ENCODE measurements at regions not wholly inside any gene's neighbourhood (a gene's known extent, or its start where the extent isn't known, plus 50 kb on each side); places are given as distances from the start of the nearest gene placed in this dataset.

DNA sequence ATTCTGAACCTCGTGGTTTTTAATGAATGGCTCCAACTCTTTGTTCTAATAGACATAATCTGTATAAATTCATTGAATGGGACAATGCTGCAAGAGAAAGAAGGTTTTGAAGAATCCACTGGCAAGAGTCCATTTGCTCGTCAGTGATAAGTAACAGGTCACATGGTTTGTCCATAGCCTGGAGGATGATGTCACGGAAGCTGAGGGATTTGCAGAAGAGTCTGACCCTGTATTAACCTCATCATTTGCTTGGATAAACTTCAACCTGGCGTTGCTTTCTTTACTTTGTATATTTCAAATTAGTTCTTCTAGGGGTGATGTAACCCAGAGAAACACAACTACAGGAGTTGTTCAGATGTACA, 197.4 kb downstream of the GAS1 start:
- Mint-ChIP-seq H3K4me1 (ENCODE audit: low read depth) (no peaks in the 10 kb centered on the region), H3K4me3 (no peak overlapping the region), H3K9me3 (no peaks in the 10 kb centered on the region), H3K27me3 (no peaks in the 10 kb centered on the region), H3K27ac (no peak overlapping the region), H3K36me3 (ENCODE audit: low read depth) (no peaks in the 10 kb centered on the region)

DNA sequence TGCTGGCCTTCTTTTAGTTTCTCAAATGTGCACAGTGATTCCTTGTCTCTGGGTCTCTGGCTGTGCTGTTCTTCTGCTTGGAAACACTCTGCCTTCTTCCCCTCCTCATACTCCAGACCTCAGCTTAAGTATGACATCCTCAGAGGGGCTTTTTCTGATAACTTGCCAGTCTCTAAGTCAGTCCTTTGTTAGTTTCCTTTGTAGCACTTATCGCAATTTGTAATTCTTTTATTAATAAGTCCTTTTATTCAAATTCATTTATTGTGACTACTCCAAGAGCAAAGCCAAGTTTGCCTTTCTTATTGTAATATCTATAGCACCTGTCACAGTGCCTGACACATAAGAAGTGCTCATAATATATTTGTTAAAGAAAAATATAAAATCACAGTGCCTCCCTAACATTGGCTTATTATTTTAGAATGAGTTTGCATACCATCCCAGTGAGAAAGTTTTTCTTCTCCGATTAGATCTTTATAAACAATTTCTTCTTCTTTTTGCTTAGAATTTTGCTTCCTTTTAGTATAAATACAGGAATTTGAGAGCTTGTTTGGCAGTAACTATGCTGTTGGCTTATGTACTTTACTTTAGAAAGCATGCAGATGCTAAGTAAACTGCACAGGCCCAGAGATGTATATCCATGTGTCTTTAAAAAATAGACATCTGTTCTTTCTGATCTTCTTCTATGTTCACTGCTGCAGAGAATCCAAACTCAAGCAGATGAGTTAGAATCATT, 198.0 kb downstream of the GAS1 start:
- no peaks in the 10 kb centered on the region for H3K9me3 Mint-ChIP-seq
- H3K27me3 Mint-ChIP-seq = no peaks in the 10 kb centered on the region
- H3K4me3 Mint-ChIP-seq = no peak overlapping the region
- H3K36me3 Mint-ChIP-seq (ENCODE audit: low read depth) = no peaks in the 10 kb centered on the region
- H3K27ac Mint-ChIP-seq = no peak overlapping the region
- H3K4me1 Mint-ChIP-seq (ENCODE audit: low read depth) = no peaks in the 10 kb centered on the region

DNA sequence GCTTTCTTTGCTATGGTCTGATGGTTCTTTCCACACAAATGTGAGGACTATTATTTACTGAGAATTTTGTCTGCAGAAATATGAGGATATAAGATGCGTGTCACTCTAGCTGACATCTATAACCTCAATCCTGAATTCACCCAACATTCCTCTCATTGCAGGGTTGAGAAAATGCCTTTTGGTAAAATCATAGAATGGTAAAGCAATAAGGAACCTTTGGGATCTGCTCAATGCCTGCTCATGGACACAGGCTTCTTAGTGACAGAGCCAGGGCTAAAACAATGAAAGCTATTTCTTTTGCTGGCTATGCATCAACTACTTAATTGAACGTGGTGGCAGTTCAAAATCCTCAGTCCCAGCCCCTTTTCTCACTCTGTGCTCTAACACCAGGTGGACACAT, 199.6 kb downstream of the GAS1 start:
- Mint-ChIP-seq H3K4me3 (no peak overlapping the region), H3K4me1 (ENCODE audit: low read depth) (no peaks in the 10 kb centered on the region), H3K27me3 (no peaks in the 10 kb centered on the region), H3K9me3 (no peaks in the 10 kb centered on the region), H3K27ac (no peak overlapping the region), H3K36me3 (ENCODE audit: low read depth) (no peaks in the 10 kb centered on the region)

DNA sequence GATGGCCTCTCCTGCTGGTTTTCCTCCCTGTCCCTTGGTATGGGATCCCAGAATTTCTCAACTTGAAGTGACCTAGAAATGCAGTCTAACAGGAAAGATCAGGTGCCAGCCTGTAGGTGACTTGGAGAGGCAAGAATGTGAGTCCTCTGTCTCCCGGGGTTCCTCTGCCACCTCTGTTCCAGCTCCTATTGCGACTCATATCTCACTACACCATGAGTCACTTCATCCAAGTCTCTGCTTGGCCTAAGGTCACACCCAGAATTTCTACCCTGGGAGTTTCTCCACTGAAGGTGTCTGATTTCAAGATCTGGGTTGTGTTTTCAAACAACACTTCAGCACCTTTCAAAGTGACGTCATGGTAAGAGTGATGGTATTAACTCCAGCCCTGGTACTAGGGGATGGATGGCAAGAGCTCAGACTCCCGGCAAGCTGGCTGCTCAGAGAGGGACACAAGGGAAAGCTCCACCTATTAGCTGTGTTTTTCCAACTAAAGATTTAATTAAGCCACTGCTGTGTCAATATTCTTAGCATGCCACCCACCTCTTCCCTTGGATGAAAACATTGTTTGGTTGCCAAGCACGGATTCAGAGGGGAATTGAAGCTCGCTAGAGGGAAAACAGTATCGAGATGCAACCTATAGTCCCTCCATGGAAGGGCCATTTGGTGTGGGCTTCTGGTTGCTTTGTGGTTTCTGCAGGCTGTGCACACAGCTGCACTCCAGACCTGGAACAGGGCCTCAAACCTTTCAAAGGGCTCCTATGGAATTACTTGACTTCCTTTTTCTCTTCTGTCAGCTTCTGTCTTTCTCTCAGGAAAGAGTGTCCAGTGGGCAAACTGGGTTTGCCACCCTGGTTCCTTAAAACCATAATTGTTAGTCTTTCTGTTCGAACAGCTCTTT, 205.7 kb downstream of the GAS1 start:
- H3K4me3 Mint-ChIP-seq = no peak overlapping the region

DNA sequence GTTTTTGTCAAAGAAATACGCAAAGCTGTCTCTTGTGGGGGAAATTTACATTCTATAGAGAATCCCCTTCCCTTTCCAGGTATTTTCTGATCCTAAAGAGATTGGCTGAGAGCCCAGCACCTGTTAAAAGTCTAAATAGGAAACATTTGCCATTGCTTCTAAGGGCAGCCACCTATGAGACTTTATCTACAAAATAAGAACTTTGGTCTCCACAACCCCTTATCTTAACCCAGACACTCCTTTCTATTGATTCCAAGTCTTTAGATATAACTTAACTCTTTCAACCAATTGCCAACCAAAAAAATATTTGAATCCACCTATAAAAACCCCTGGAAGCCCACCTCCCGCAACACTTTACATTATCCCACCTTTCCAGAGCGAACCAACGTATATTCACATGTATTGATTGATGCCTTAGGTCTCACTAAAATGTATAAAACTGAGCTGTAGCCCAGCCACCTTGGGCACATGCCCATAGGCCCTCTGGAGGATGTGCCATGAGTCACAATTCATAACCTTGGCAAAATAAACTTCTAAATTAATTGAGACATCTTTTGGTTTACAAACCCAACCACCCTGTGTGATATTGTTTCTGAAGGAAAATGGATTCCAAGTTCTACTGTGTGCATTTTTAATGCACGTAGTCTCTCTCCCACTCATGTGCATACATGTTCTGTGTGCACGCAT, 211.4 kb downstream of the GAS1 start:
- Mint-ChIP-seq H3K4me1 (ENCODE audit: low read depth) (no peaks in the 10 kb centered on the region), H3K36me3 (ENCODE audit: low read depth) (no peaks in the 10 kb centered on the region)

More for the DNA sequence above, 205.7 kb downstream of the GAS1 start:
- Mint-ChIP-seq H3K36me3 (ENCODE audit: low read depth) (no peaks in the 10 kb centered on the region), H3K27ac (no peak overlapping the region), H3K27me3 (no peaks in the 10 kb centered on the region), H3K4me1 (ENCODE audit: low read depth) (no peaks in the 10 kb centered on the region), H3K9me3 (no peaks in the 10 kb centered on the region)

DNA sequence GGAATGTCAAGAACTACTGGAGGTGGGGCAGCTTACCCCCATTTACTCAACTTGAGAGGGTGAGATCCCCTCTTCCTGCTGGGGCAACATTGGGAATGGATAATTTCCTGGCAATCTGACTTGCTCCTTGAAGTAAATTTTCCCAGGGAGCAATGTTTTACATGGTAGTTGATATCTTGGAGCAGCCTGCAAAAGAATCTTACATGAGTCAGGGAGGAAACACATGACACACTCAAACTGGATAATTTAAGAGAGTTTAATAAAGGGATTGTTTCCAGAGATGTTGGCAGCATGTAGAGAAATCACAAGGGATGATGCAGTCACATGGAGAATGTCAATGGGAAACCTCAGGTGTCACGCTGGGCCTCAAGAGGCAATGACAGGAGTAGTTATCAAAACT, 212.5 kb downstream of the GAS1 start:
- H3K27ac Mint-ChIP-seq = no peak overlapping the region
- H3K36me3 Mint-ChIP-seq (ENCODE audit: low read depth) = no peaks in the 10 kb centered on the region
- no peak overlapping the region for H3K4me3 Mint-ChIP-seq
- no peaks in the 10 kb centered on the region for H3K9me3 Mint-ChIP-seq
- no peaks in the 10 kb centered on the region for H3K4me1 Mint-ChIP-seq (ENCODE audit: low read depth)
- H3K27me3 Mint-ChIP-seq = no peaks in the 10 kb centered on the region

More for the DNA sequence above, 211.4 kb downstream of the GAS1 start:
- no peak overlapping the region for H3K27ac Mint-ChIP-seq
- H3K27me3 Mint-ChIP-seq = no peaks in the 10 kb centered on the region
- H3K4me3 Mint-ChIP-seq = no peak overlapping the region
- no peaks in the 10 kb centered on the region for H3K9me3 Mint-ChIP-seq

DNA sequence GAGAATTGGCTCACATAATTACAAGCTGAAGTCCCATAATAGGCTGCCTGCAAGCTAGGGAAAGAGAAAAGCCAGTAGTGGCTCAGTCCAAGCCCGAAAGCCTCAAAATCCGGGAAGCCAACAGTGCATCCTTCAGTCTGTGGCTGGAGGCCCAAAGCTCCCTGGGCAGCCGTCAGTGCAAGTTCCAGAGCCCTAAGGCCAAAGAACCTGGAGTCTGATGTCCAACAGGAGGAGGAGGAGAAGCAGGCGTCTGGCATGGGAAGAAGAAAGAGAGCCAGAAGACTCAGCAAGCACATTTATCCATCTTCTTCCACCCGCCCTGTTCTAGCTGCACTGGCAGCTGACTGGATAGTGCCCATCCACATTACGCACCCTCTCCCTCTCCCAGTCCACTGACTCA, 213.4 kb downstream of the GAS1 start:
- Mint-ChIP-seq H3K4me3 (no peak overlapping the region), H3K36me3 (ENCODE audit: low read depth) (no peaks in the 10 kb centered on the region), H3K27me3 (no peaks in the 10 kb centered on the region), H3K4me1 (ENCODE audit: low read depth) (no peaks in the 10 kb centered on the region), H3K27ac (no peak overlapping the region), H3K9me3 (no peaks in the 10 kb centered on the region)

DNA sequence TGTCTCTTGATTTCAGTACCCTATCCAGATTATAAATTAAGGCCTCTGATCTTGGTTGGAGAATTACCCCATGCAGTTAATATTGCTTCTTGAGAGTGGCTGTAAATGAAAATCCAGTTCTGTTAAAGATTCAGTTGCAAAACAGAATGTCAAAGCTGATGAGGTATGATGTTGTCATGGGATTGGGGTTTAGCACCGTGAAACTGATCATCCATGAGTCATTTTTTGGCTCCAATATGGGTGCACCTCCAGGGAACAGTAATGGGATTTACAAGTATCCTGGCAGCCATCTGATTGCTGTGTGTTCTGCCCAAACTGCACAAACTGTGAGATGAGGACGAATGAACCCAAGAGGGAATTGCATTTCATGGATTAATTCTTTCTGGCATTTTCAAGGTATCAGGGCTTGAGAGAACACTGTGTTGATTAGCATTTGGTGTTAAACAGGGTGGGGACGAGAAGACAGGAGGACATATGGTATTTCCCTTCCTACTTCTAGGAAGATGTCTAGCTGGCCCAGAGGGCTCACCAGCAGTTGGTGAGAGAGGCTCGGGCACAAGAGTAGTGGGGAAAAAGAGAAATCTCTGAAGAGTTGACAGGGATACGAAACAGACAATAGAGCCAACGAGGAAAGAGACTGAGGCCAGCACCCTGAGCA, 214.7 kb downstream of the GAS1 start:
- no peaks in the 10 kb centered on the region for H3K4me1 Mint-ChIP-seq (ENCODE audit: low read depth)
- H3K27me3 Mint-ChIP-seq = peaks cover 3% of the 10 kb centered on the region
- H3K36me3 Mint-ChIP-seq (ENCODE audit: low read depth) = no peaks in the 10 kb centered on the region
- H3K4me3 Mint-ChIP-seq = no peak overlapping the region
- no peak overlapping the region for H3K27ac Mint-ChIP-seq
- no peaks in the 10 kb centered on the region for H3K9me3 Mint-ChIP-seq

DNA sequence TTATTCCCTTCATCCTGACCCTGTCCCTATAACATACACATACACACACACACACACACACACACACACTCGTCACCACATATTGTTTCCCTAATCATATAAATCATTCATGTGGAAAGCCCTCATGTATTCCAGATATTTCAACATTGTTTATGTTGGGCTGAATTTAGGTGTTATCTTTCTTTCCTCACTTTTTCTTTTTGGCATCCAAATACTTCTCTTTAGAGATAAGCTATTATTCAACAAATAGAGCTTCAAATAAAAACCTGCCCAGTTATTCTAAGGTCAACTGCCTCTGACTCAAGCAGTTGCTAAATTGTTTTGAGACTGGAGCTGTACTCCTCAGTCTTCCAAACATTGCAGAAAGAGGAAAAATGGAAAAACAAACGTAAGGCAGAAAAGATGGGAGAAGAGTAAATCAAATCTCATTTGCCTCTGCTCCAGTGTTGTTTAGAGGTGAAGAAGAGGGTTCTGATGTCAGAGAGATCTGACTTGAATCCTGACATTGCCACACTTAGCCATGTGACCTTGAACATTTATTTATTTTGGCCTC, 215.7 kb downstream of the GAS1 start:
- no peaks in the 10 kb centered on the region for H3K4me1 Mint-ChIP-seq (ENCODE audit: low read depth)
- no peaks in the 10 kb centered on the region for H3K36me3 Mint-ChIP-seq (ENCODE audit: low read depth)
- H3K9me3 Mint-ChIP-seq = no peaks in the 10 kb centered on the region
- H3K4me3 Mint-ChIP-seq = no peak overlapping the region
- peaks cover 3% of the 10 kb centered on the region for H3K27me3 Mint-ChIP-seq
- H3K27ac Mint-ChIP-seq = no peak overlapping the region

DNA sequence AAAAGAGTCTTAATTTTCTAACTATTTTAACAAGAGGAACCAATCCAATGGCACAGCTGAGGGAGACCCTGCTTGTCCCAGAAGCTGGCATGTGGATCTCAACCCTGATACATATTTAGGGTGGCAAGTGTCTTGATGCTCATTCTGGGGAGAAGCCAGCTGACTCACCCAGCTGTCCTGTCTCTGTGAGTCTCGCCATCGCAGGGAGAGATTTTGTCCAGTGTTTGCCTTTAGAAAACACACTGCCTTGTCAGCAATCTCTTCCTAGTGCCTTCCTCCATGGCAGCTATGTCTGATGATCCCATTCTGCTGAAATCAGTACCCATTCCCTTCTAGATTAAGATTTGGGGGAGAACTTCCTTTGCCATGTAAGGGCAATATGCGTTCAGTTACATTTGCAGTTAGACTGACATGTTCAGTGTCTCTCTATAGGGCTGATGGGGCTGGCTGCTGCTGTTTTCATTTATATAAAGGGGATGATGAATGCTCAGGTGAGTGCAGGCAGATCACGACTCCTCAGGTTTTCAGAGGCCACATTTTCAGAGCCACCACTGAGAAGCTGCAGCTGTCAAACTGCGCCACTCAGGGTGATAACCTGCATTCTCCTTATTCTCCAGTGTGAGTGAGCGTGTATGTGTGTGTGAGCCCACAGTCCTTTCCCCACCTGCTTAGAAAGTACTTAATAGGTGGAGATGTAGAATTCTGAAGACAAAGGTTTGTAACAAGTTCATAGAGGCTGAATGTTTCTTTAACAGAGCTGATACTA, 217.0 kb downstream of the GAS1 start:
- peaks cover 3% of the 10 kb centered on the region for H3K27me3 Mint-ChIP-seq
- no peak overlapping the region for H3K4me3 Mint-ChIP-seq
- H3K27ac Mint-ChIP-seq = no peak overlapping the region
- no peaks in the 10 kb centered on the region for H3K36me3 Mint-ChIP-seq (ENCODE audit: low read depth)
- no peaks in the 10 kb centered on the region for H3K9me3 Mint-ChIP-seq
- no peaks in the 10 kb centered on the region for H3K4me1 Mint-ChIP-seq (ENCODE audit: low read depth)

DNA sequence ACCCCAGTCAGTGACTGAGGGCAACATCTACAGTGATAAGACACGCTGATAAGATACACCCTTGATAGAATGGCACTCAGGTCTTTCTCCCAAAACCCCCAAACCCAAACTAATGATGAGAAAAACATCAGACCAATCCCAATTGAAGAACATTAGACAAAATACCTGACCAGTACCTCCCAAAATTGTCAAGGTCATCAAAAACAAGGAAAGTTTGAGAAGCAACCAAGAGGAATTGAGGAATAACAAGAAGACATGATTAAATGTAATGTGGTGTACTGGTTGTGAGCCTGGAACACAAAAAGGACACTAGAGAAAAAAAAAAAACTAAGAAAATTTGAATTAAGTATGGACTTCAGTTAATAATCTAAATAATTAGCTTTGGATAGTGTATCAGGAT, 222.8 kb downstream of the GAS1 start:
- H3K27ac Mint-ChIP-seq = no peak overlapping the region
- H3K27me3 Mint-ChIP-seq = peaks cover 3% of the 10 kb centered on the region
- H3K4me3 Mint-ChIP-seq = no peak overlapping the region
- no peaks in the 10 kb centered on the region for H3K36me3 Mint-ChIP-seq (ENCODE audit: low read depth)
- H3K9me3 Mint-ChIP-seq = no peaks in the 10 kb centered on the region
- H3K4me1 Mint-ChIP-seq (ENCODE audit: low read depth) = no peaks in the 10 kb centered on the region

DNA sequence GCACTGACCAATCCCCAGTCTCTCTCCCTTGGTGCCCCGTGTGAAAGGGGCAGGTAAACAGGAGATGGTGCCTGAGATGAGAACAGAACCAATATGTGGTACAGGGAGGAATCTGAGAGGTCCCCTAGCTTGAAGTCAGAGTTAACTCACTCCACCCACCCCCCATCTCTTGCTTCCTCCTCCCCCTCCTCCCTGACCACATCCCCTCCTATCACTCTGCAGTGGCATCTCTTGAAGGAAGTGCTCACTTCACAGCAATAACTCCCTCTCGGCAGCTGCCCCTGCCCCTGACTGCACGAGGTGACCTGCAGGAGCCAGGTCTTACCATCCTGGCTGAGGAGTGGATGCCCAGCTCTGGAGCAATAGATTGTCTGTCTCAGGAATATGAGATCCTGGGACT, 224.0 kb downstream of the GAS1 start:
- no peaks in the 10 kb centered on the region for H3K9me3 Mint-ChIP-seq
- H3K27me3 Mint-ChIP-seq = peaks cover 3% of the 10 kb centered on the region
- H3K27ac Mint-ChIP-seq = no peak overlapping the region
- H3K36me3 Mint-ChIP-seq (ENCODE audit: low read depth) = no peaks in the 10 kb centered on the region
- no peaks in the 10 kb centered on the region for H3K4me1 Mint-ChIP-seq (ENCODE audit: low read depth)
- H3K4me3 Mint-ChIP-seq = no peak overlapping the region

DNA sequence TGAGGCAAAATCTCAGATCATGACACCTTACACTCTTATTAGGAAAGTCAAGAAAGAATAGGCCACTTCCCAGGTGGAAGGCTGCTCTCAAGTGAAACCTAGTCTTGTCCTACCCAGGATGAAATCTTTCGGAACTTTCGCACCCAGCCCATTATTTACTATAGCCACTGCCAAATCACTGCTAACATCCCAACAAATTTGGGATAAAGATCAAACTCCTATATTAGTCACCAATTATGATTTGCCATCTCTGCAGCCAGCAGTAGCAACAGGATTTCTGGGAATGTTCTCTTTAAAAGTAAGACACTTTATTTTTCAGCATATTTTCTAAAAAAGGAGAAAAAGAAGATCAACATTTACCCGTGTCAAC, 224.6 kb downstream of the GAS1 start:
- H3K4me3 Mint-ChIP-seq = no peak overlapping the region
- peaks cover 1% of the 10 kb centered on the region for H3K27me3 Mint-ChIP-seq
- no peak overlapping the region for H3K27ac Mint-ChIP-seq
- no peaks in the 10 kb centered on the region for H3K36me3 Mint-ChIP-seq (ENCODE audit: low read depth)
- H3K9me3 Mint-ChIP-seq = no peaks in the 10 kb centered on the region
- no peaks in the 10 kb centered on the region for H3K4me1 Mint-ChIP-seq (ENCODE audit: low read depth)
